ENCODE measurements at regions not wholly inside any gene's neighbourhood (a gene's known extent, or its start where the extent isn't known, plus 50 kb on each side); places are given as distances from the start of the nearest gene placed in this dataset.

GRCh38 chr5:121634946-121635345 is 216.7 kb upstream of the FTMT start:
- TF ChIP-seq NFE2L1 (CRISPR knock-in tag; IDR thresholded peaks at IDR 0.05; ENCODE audit: borderline replicate concordance) (no peak), SOX5 (CRISPR knock-in tag; IDR thresholded peaks at IDR 0.05; ENCODE audit: borderline replicate concordance) (no peak), HOXA3 (CRISPR knock-in tag; IDR thresholded peaks at IDR 0.05) (no peak)
